DND-41 (cell line): ENCODE measurements at regions not wholly inside any gene's neighbourhood (a gene's known extent, or its start where the extent isn't known, plus 50 kb on each side); places are given as distances from the start of the nearest gene placed in this dataset.

ENCODE experiments used
- CTCF ChIP-seq: IDR thresholded peaks from 2 replicates; pipeline ENCODE4 v1.5.1; 2012; ENCODE audit warnings: borderline replicate concordance, low read length, moderate library complexity, mild to moderate bottlenecking; ENCODE audit not compliant: poor library complexity, severe bottlenecking; ENCODE audit errors: extremely low read depth
- EZH2 ChIP-seq: IDR thresholded peaks from 3 replicates; pipeline ENCODE4 v1.6.1; 2012; ENCODE audit warnings: borderline replicate concordance, low read depth, mild to moderate bottlenecking, moderate library complexity, low read length, inconsistent platforms; ENCODE audit not compliant: severe bottlenecking

- TF ChIP-seq CTCF (no peak), EZH2 (no peak)
These were observed 1819.2 kb upstream of the ADGRL3 start for GRCh38 chr4:59380841-59381366.
